IMR-90 (cell line): ENCODE measurements at regions not wholly inside any gene's neighbourhood (a gene's known extent, or its start where the extent isn't known, plus 50 kb on each side); places are given as distances from the start of the nearest gene placed in this dataset.
A peak's percentile ranks its signal among the peaks of the same experiment; 100 is the strongest.
"Not testable (repeated sequence)": the region's sequence is repeated elsewhere in the genome, so short reads cannot be mapped to it uniquely, and the experiment has no call there.

ENCODE experiments used
- CEBPB ChIP-seq: IDR thresholded peaks from 2 replicates; pipeline ENCODE4 v1.6.1; 2012; ENCODE audit warnings: low read depth, low read length, improper control_type of control experiment
- FOS ChIP-seq: fragments of 150-350 bp; IDR thresholded peaks from 2 replicates; pipeline ENCODE4 v1.6.1; 2016; ENCODE audit warnings: low read depth, low read length
- MXI1 ChIP-seq: IDR thresholded peaks from 2 replicates; pipeline ENCODE4 v1.6.1; 2012; ENCODE audit warnings: low read depth, mild to moderate bottlenecking, low read length, moderate library complexity, borderline replicate concordance
- POLR2A ChIP-seq: IDR thresholded peaks from 2 replicates; pipeline ENCODE4 v1.6.1; 2012; ENCODE audit warnings: mild to moderate bottlenecking, low read depth, low read length
- RCOR1 ChIP-seq: IDR thresholded peaks from 2 replicates; pipeline ENCODE4 v1.6.1; 2012; ENCODE audit warnings: mild to moderate bottlenecking, low read length, improper control_type of control experiment; ENCODE audit not compliant: insufficient replicate concordance
- RFX5 ChIP-seq: IDR thresholded peaks from 2 replicates; pipeline ENCODE4 v1.8.0; 2012; ENCODE audit warnings: low read depth, mild to moderate bottlenecking, low read length, moderate library complexity
- TF ChIP-seq, protein P1 (sequence below): conservative IDR thresholded peaks from 2 replicates; pipeline ENCODE4 v1.5.1; 2012; ENCODE audit warnings: mild to moderate bottlenecking, low read depth, low read length, improper control_type of control experiment
- TF ChIP-seq, protein P2 (sequence below): fragments of 150-350 bp; IDR thresholded peaks from 2 replicates; pipeline ENCODE4 v1.6.1; 2017; ENCODE audit warnings: mild to moderate bottlenecking, antibody characterized with exemption, low read length, low read depth
- TF ChIP-seq, protein P3 (sequence below): fragments of 150-350 bp; IDR thresholded peaks from 2 replicates; pipeline ENCODE4 v1.6.1; 2016; ENCODE audit warnings: low read depth, mild to moderate bottlenecking, low read length, moderate library complexity, borderline replicate concordance

DNA sequence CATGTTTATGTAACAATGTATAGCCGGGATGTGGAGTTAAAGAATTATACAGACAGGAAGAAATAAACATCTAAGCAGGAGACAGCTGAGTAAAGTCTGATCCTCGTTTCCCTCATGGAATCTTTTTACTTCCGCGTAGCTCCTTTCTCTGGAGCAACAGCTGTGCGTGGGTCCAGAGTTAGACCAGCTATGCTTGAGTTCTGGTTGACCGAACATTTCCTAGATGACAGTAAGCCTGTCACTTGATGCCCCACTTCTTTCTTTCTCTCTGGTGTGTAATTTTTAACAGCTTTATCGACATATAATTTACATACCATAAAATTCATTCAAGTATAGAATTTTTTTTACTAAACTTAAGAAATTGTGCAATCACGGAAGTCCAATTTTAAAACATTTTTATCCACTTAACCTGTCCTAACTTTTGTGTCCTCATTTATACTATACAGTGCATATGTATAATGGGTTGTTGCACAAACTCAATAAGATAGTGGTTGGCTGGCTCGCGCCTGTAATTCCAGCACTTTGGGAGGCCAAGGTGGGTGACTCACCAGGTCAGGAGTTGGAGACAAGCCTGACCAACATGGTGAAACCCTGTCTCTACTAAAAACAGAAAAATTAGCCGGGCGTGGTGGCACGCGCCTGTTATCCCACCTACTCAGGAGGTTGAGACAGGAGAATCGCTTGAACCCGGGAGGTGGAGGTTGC is 58.5 kb upstream of the ABI1 start:
- TF ChIP-seq, protein P1, sequence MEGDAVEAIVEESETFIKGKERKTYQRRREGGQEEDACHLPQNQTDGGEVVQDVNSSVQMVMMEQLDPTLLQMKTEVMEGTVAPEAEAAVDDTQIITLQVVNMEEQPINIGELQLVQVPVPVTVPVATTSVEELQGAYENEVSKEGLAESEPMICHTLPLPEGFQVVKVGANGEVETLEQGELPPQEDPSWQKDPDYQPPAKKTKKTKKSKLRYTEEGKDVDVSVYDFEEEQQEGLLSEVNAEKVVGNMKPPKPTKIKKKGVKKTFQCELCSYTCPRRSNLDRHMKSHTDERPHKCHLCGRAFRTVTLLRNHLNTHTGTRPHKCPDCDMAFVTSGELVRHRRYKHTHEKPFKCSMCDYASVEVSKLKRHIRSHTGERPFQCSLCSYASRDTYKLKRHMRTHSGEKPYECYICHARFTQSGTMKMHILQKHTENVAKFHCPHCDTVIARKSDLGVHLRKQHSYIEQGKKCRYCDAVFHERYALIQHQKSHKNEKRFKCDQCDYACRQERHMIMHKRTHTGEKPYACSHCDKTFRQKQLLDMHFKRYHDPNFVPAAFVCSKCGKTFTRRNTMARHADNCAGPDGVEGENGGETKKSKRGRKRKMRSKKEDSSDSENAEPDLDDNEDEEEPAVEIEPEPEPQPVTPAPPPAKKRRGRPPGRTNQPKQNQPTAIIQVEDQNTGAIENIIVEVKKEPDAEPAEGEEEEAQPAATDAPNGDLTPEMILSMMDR: not testable (repeated sequence)
- not testable (repeated sequence) for TF ChIP-seq POLR2A, RFX5, MXI1, FOS, RCOR1
- TF ChIP-seq CEBPB: peak; percentile 38
- TF ChIP-seq, protein P2, sequence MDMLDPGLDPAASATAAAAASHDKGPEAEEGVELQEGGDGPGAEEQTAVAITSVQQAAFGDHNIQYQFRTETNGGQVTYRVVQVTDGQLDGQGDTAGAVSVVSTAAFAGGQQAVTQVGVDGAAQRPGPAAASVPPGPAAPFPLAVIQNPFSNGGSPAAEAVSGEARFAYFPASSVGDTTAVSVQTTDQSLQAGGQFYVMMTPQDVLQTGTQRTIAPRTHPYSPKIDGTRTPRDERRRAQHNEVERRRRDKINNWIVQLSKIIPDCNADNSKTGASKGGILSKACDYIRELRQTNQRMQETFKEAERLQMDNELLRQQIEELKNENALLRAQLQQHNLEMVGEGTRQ: not testable (repeated sequence)
- TF ChIP-seq, protein P3, sequence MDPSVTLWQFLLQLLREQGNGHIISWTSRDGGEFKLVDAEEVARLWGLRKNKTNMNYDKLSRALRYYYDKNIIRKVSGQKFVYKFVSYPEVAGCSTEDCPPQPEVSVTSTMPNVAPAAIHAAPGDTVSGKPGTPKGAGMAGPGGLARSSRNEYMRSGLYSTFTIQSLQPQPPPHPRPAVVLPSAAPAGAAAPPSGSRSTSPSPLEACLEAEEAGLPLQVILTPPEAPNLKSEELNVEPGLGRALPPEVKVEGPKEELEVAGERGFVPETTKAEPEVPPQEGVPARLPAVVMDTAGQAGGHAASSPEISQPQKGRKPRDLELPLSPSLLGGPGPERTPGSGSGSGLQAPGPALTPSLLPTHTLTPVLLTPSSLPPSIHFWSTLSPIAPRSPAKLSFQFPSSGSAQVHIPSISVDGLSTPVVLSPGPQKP: not testable (repeated sequence)
